K562 (cell line): ENCODE measurements at regions not wholly inside any gene's neighbourhood (a gene's known extent, or its start where the extent isn't known, plus 50 kb on each side); places are given as distances from the start of the nearest gene placed in this dataset.

Experiments used
- ATAC-seq: fragments of 200-7000 bp; cut with Tn5 transposase; 3 replicates; pipeline ENCODE4 v1.9.1; 2020; ENCODE audit warnings: moderate library complexity
- BruUV-seq: library from RNA; stranded (reverse); fragments of 400-500 nt; replicated peaks from 2 replicates; lab custom pipeline; 2021; lab: Mats Ljungman, UMichigan
- CTCF ChIA-PET: fragments of 300-600 bp; formaldehyde crosslinking; extraction: SDS; loops from one replicate; lab custom pipeline; 2021; ENCODE audit warnings: low intra/inter-chr PET ratio; lab: Yijun Ruan, JAX
- POLR2A ChIA-PET: fragments of 300-600, 350-650 bp; sonication (Branson Sonifier 250); formaldehyde crosslinking; extraction: SDS; loops from one replicate; lab custom pipeline; 2021; ENCODE audit warnings: antibody characterized with exemption, inconsistent platforms; lab: Yijun Ruan, JAX
- DNase-seq, 4 experiments: peaks; one replicate each; pipeline versions ENCODE4 v3.0.0 to v3.0.0-alpha.2; 2011 to 2018; ENCODE audit warnings: low spot score in 3 of 4, mixed read lengths in 3 of 4; ENCODE audit errors: extremely low read depth in 1 of 4
- FAIRE-seq: peaks from 2 replicates; lab custom pipeline; 2011; peaks lifted over from hg19 to GRCh38; lab: Jason Lieb, UNC
- H2AFZ ChIP-seq: 2 replicates; pipeline ENCODE4 v1.6.0; 2011; ENCODE audit warnings: low read depth, low read length, control low read depth, inconsistent platforms
- H3K27ac ChIP-seq: fragments of 200-600 bp; 3 replicates; pipeline ENCODE4 v1.8.0; 2011; ENCODE audit warnings: low read depth, mild to moderate bottlenecking, control low read depth, inconsistent platforms, low read length, moderate library complexity, mixed read lengths; ENCODE audit errors: extremely low read depth
- H3K27me3 ChIP-seq, 2 experiments: fragments of 300-600 bp in 1 of 2; 2 replicates in 1 of 2; 3 replicates in 1 of 2; pipeline versions ENCODE4 v1.6.0 to v1.8.0; 2011; ENCODE audit warnings: inconsistent platforms in 2 of 2, low read length in 2 of 2, mild to moderate bottlenecking in 1 of 2, mixed read lengths in 1 of 2, moderate library complexity in 1 of 2; ENCODE audit not compliant: control insufficient read depth in 2 of 2, insufficient read depth in 2 of 2
- H3K36me3 ChIP-seq: fragments of 300-600 bp; 3 replicates; pipeline ENCODE4 v1.8.0; 2011; ENCODE audit warnings: mild to moderate bottlenecking, low read length, inconsistent platforms; ENCODE audit not compliant: control insufficient read depth, insufficient read depth
- H3K4me1 ChIP-seq, 2 experiments: fragments of 200-600 bp in 1 of 2; replicated peaks in 1 of 2; 2 replicates in 1 of 2; 3 replicates in 1 of 2; pipeline versions ENCODE4 v1.5.1 to v1.8.0; 2011; ENCODE audit warnings: inconsistent platforms in 2 of 2, low read length in 2 of 2, mild to moderate bottlenecking in 1 of 2, mixed read lengths in 1 of 2, moderate library complexity in 1 of 2; ENCODE audit not compliant: control insufficient read depth in 2 of 2, insufficient read depth in 2 of 2
- H3K4me2 ChIP-seq: 2 replicates; pipeline ENCODE4 v1.6.1; 2011; ENCODE audit warnings: low read length, control low read depth, inconsistent platforms, mixed read lengths; ENCODE audit not compliant: insufficient read depth
- H3K4me3 ChIP-seq: fragments of 200-600 bp; sonication (generic), shearing (Covaris generic); 2 replicates; pipeline ENCODE4 v1.5.1; 2016; ENCODE audit warnings: control low read depth, inconsistent platforms
- H3K79me2 ChIP-seq: fragments of 200-600 bp; 3 replicates; pipeline ENCODE4 v1.8.0; 2011; ENCODE audit warnings: low read length, inconsistent platforms; ENCODE audit not compliant: control insufficient read depth, insufficient read depth
- H3K9ac ChIP-seq, 2 experiments: 2 replicates each; pipeline versions ENCODE4 v1.6.0 to v1.6.1; 2011; ENCODE audit warnings: low read depth in 2 of 2, low read length in 2 of 2, control low read depth in 1 of 2, inconsistent platforms in 1 of 2, mild to moderate bottlenecking in 1 of 2, mixed read lengths in 1 of 2; ENCODE audit not compliant: insufficient read depth in 1 of 2
- H3K9me1 ChIP-seq: one replicate; pipeline ENCODE4 v1.6.0; 2011; ENCODE audit warnings: inconsistent platforms, mild to moderate bottlenecking, low read length, moderate library complexity; ENCODE audit not compliant: control insufficient read depth, insufficient read depth
- H3K9me3 ChIP-seq: replicated peaks from 2 replicates; pipeline ENCODE4 v1.5.1; 2011; ENCODE audit warnings: low read depth, low read length, inconsistent platforms; ENCODE audit not compliant: control insufficient read depth, insufficient read depth
- H4K20me1 ChIP-seq: replicated peaks from 2 replicates; pipeline ENCODE4 v1.6.1; 2011; ENCODE audit warnings: low read length, inconsistent platforms, mixed read lengths; ENCODE audit not compliant: control insufficient read depth, insufficient read depth
- CBX5 ChIP-seq: IDR thresholded peaks from 2 replicates; pipeline ENCODE4 v1.6.1; 2014; ENCODE audit warnings: low read depth, borderline replicate concordance
- FOSL1 ChIP-seq: fragments of 200-800 bp; sonication (Bioruptor generic); conservative IDR thresholded peaks from 2 replicates; pipeline ENCODE4 v1.6.1; 2016; ENCODE audit warnings: missing genetic modification characterization, missing compliant biosample characterization
- FOXK1 ChIP-seq: sonication (generic); formaldehyde crosslinking; IDR thresholded peaks from 2 replicates; pipeline ENCODE4 v1.8.0; 2022; ENCODE audit warnings: missing genetic modification reagents, mild to moderate bottlenecking, borderline replicate concordance
- LARP7 ChIP-seq: fragments of 450-650 bp; IDR thresholded peaks from 2 replicates; pipeline ENCODE4 v1.6.1; 2016
- LCOR ChIP-seq: sonication (generic); formaldehyde crosslinking; IDR thresholded peaks from 2 replicates; pipeline ENCODE4 v1.8.0; 2022; ENCODE audit warnings: mild to moderate bottlenecking, missing genetic modification reagents
- MCM3 ChIP-seq: fragments of 450-650 bp; IDR thresholded peaks from 2 replicates; pipeline ENCODE4 v1.6.1; 2016
- MCM7 ChIP-seq, 2 experiments: fragments of 450-650 bp; IDR thresholded peaks; 2 replicates each; pipeline ENCODE4 v1.6.1; 2016 to 2018
- PKNOX1 ChIP-seq: fragments of 450-650 bp; IDR thresholded peaks from 2 replicates; pipeline ENCODE4 v1.6.1; 2016
- PTBP1 ChIP-seq: fragments of 200-400 bp; formaldehyde crosslinking; IDR thresholded peaks from 2 replicates; pipeline ENCODE4 v1.6.1; 2017; ENCODE audit warnings: low read depth, low read length
- SUPT5H ChIP-seq: fragments of 450-650 bp; IDR thresholded peaks from 2 replicates; pipeline ENCODE4 v1.6.1; 2016
- TFAM ChIP-seq: fragments of 250-450 bp; sonication (Bioruptor Pico); conservative IDR thresholded peaks from 2 replicates; pipeline ENCODE4 v1.5.0; 2021; ENCODE audit warnings: mild to moderate bottlenecking, moderate library complexity
- TOE1 ChIP-seq, 2 experiments: fragments of 450-650 bp in 1 of 2; sonication (generic) in 1 of 2; formaldehyde crosslinking in 1 of 2; IDR thresholded peaks; 2 replicates each; pipeline versions ENCODE4 v1.7.1 to v1.8.0; 2016 to 2022; ENCODE audit warnings: borderline replicate concordance in 2 of 2, mild to moderate bottlenecking in 2 of 2, antibody characterized with exemption in 1 of 2, inconsistent platforms in 1 of 2, low read depth in 1 of 2, missing genetic modification reagents in 1 of 2, moderate library complexity in 1 of 2
- ZEB2 ChIP-seq: fragments of 450-650 bp; IDR thresholded peaks from 2 replicates; pipeline ENCODE4 v1.6.1; 2016
- ZNF146 ChIP-seq: IDR thresholded peaks from one replicate; pipeline ENCODE4 v1.6.1; 2018; ENCODE audit warnings: missing compliant biosample characterization; ENCODE audit not compliant: unreplicated experiment
- ZNF316 ChIP-seq: fragments of 450-650 bp; IDR thresholded peaks from 2 replicates; pipeline ENCODE4 v1.6.1; 2016
- ZNF696 ChIP-seq: fragments of 250-450 bp; sonication (Bioruptor Pico); conservative IDR thresholded peaks from 2 replicates; pipeline ENCODE4 v1.4.0; 2020; ENCODE audit warnings: mild to moderate bottlenecking, moderate library complexity
- WGBS: fragments of 100-300 bp; shearing (Covaris generic); methylation state at CpG from one replicate; pipeline ENCODE4 v1.1.6; 2016; ENCODE audit warnings: low coverage, mixed read lengths; ENCODE audit not compliant: insufficient coverage; ENCODE audit errors: missing lambda C conversion rate; 5-methylcytosine and 5-hydroxymethylcytosine counted together
- in situ Hi-C: fragments of 300-500 bp; cut with MboI; formaldehyde crosslinking; loops from 4 replicates; pipeline ENCODE4 v1.15.0; 2018; ENCODE audit warnings: inconsistent platforms, mixed read lengths
- intact Hi-C: fragments of 100-400 bp; cut with micrococcal nuclease; formaldehyde crosslinking; loops from 2 replicates; pipeline ENCODE4 v1.14.2; 2022

GRCh38 chr4:28832444-28832843, 1887.7 kb upstream of the PCDH7 start:
- FAIRE-seq (no peak), DNase-seq (no peak), ATAC-seq (no peak)
- no peaks in the 10 kb centered on the region for H3K36me3 ChIP-seq
- 0% methylated on average over 1 of the region's 1 CpG for WGBS
- no peaks in the 10 kb centered on the region for H4K20me1 ChIP-seq
- BruUV-seq: no TSS peak
- no peaks in the 10 kb centered on the region; the same call in 1 of the 2 replicates for H3K9me3 ChIP-seq
- intact Hi-C loops (no loop called here), in situ Hi-C loops (no loop called here)
- no peaks in the 10 kb centered on the region for H3K4me1 ChIP-seq
- H3K27me3 ChIP-seq: no peaks in the 10 kb centered on the region
- ChIA-PET POLR2A (no interaction called here), CTCF (no interaction called here)
- H3K9ac ChIP-seq: no peak overlapping the region
- no peak overlapping the region for H3K4me2 ChIP-seq
- no peaks in the 10 kb centered on the region for H3K79me2 ChIP-seq
- H3K4me3 ChIP-seq: no peak overlapping the region
- no peak overlapping the region for H3K27ac ChIP-seq
- no peaks in the 10 kb centered on the region for H3K9me1 ChIP-seq
- TF ChIP-seq ZEB2: no peak
- TF ChIP-seq ZNF696: no peak
- no peak for TF ChIP-seq MCM7 (IDR thresholded peaks at IDR 0.05)
- no peak for TF ChIP-seq SUPT5H
- TF ChIP-seq FOSL1 (tag): no peak
- no peak for TF ChIP-seq FOXK1 (CRISPR knock-in tag)
- no peak for TF ChIP-seq ZNF316
- TF ChIP-seq ZNF146: no peak
- no peak for TF ChIP-seq CBX5
- no peak for TF ChIP-seq MCM3
- TF ChIP-seq PTBP1: no peak
- TF ChIP-seq TOE1 (IDR thresholded peaks at IDR 0.05; ENCODE audit: borderline replicate concordance): no peak
- TF ChIP-seq TOE1 (CRISPR knock-in tag; IDR thresholded peaks at IDR 0.05; ENCODE audit: borderline replicate concordance, low read depth): no peak
- no peak for TF ChIP-seq LARP7
- no peak for TF ChIP-seq LCOR (CRISPR knock-in tag)
- TF ChIP-seq TFAM: no peak
- TF ChIP-seq PKNOX1: no peak
- H2AFZ ChIP-seq: no peak overlapping the region
